Thyroid gland (tissue), 4 donors: ENCODE measurements at regions not wholly inside any gene's neighbourhood (a gene's known extent, or its start where the extent isn't known, plus 50 kb on each side); places are given as distances from the start of the nearest gene placed in this dataset.

ENCODE experiments used
- CTCF ChIP-seq, 6 experiments: fragments of 200-600 bp in 3 of 6; fragments of 450-650 bp in 3 of 6; sonication (generic) in 3 of 6; IDR thresholded peaks; one replicate each; pipeline ENCODE4 v1.5.1; 2016 to 2019; ENCODE audit warnings: antibody characterized with exemption in 6 of 6, mild to moderate bottlenecking in 2 of 6, inconsistent platforms in 1 of 6, moderate library complexity in 1 of 6
- POLR2A ChIP-seq, 2 donors: fragments of 450-650 bp; IDR thresholded peaks; one replicate each; pipeline ENCODE4 v1.6.1; 2017; ENCODE audit warnings: antibody characterized with exemption in 2 of 2, mild to moderate bottlenecking in 2 of 2, moderate library complexity in 1 of 2

GRCh38 chr16:52033992-52034391 is 513.0 kb downstream of the TOX3 start:
- TF ChIP-seq CTCF (IDR thresholded peaks at IDR 0.05) (no peak), POLR2A (IDR thresholded peaks at IDR 0.05) (no peak)
